KMS-11 (cell line): ENCODE measurements at regions not wholly inside any gene's neighbourhood (a gene's known extent, or its start where the extent isn't known, plus 50 kb on each side); places are given as distances from the start of the nearest gene placed in this dataset.

Experiments used
- H2AFZ ChIP-seq: fragments of 200-600 bp; sonication (generic); 2 replicates; pipeline ENCODE4 v1.6.1; 2016; ENCODE audit warnings: antibody characterized with exemption, mixed run types, low read depth
- H3K27ac ChIP-seq: fragments of 200-600 bp; sonication (generic); 2 replicates; pipeline ENCODE4 v1.6.1; 2016; ENCODE audit warnings: mild to moderate bottlenecking, mixed run types
- H3K27me3 ChIP-seq: fragments of 200-600 bp; sonication (generic); 2 replicates; pipeline ENCODE4 v1.6.1; 2017; ENCODE audit warnings: mild to moderate bottlenecking, low read depth, mixed run types, moderate library complexity; ENCODE audit not compliant: insufficient read depth
- H3K36me3 ChIP-seq: fragments of 200-600 bp; sonication (generic); 2 replicates; pipeline ENCODE4 v1.6.1; 2017; ENCODE audit warnings: mild to moderate bottlenecking, mixed run types; ENCODE audit not compliant: insufficient read depth
- H3K4me1 ChIP-seq: fragments of 200-600 bp; sonication (generic); 2 replicates; pipeline ENCODE4 v1.6.1; 2016; ENCODE audit warnings: mild to moderate bottlenecking, low read depth, mixed run types; ENCODE audit not compliant: poor library complexity, severe bottlenecking
- H3K4me2 ChIP-seq: fragments of 200-600 bp; sonication (generic); 2 replicates; pipeline ENCODE4 v1.7.0; 2016; ENCODE audit warnings: mild to moderate bottlenecking, mixed run types
- H3K4me3 ChIP-seq: fragments of 200-600 bp; sonication (generic); IDR thresholded peaks from 2 replicates; pipeline ENCODE4 v1.6.1; 2017; ENCODE audit warnings: low read depth, low read length, mixed read lengths; ENCODE audit not compliant: insufficient read depth
- H3K79me2 ChIP-seq: fragments of 200-600 bp; sonication (generic); 2 replicates; pipeline ENCODE4 v1.6.1; 2016; ENCODE audit warnings: low read depth, mixed run types; ENCODE audit not compliant: insufficient read depth
- H3K9ac ChIP-seq: fragments of 200-600 bp; sonication (generic); 2 replicates; pipeline ENCODE4 v1.6.1; 2016; ENCODE audit warnings: mild to moderate bottlenecking, mixed run types
- H4K20me1 ChIP-seq: fragments of 200-600 bp; sonication (generic); 2 replicates; pipeline ENCODE4 v1.6.1; 2016; ENCODE audit warnings: mild to moderate bottlenecking, mixed run types; ENCODE audit not compliant: insufficient read depth
- TF ChIP-seq, protein P1 (sequence below): fragments of 200-600 bp; sonication (generic); conservative IDR thresholded peaks from 2 replicates; pipeline ENCODE4 v1.6.1; 2017; ENCODE audit warnings: low read depth, mild to moderate bottlenecking, antibody characterized with exemption, low read length, moderate library complexity, mixed read lengths

- Histone ChIP-seq H3K4me3 (no peak overlapping the region), H3K79me2 (no peaks in the 10 kb centered on the region), H3K4me1 (no peaks in the 10 kb centered on the region), H3K27me3 (no peaks in the 10 kb centered on the region), H2AFZ (no peak overlapping the region), H3K36me3 (no peaks in the 10 kb centered on the region), H4K20me1 (no peaks in the 10 kb centered on the region), H3K9ac (no peak overlapping the region), H3K4me2 (no peak overlapping the region), H3K27ac (no peak overlapping the region)
- TF ChIP-seq, protein P1, sequence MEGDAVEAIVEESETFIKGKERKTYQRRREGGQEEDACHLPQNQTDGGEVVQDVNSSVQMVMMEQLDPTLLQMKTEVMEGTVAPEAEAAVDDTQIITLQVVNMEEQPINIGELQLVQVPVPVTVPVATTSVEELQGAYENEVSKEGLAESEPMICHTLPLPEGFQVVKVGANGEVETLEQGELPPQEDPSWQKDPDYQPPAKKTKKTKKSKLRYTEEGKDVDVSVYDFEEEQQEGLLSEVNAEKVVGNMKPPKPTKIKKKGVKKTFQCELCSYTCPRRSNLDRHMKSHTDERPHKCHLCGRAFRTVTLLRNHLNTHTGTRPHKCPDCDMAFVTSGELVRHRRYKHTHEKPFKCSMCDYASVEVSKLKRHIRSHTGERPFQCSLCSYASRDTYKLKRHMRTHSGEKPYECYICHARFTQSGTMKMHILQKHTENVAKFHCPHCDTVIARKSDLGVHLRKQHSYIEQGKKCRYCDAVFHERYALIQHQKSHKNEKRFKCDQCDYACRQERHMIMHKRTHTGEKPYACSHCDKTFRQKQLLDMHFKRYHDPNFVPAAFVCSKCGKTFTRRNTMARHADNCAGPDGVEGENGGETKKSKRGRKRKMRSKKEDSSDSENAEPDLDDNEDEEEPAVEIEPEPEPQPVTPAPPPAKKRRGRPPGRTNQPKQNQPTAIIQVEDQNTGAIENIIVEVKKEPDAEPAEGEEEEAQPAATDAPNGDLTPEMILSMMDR, result no peak
These were observed 148.3 kb upstream of the GRIN2B start for GRCh38 chr12:14129611-14130195.

- H3K4me2 ChIP-seq, result no peak overlapping the region
- H2AFZ ChIP-seq, result no peak overlapping the region
- H3K36me3 ChIP-seq, result no peaks in the 10 kb centered on the region
- H3K79me2 ChIP-seq, result no peaks in the 10 kb centered on the region
- H3K27me3 ChIP-seq, result no peaks in the 10 kb centered on the region
- H3K9ac ChIP-seq, result no peak overlapping the region
- H3K4me3 ChIP-seq, result no peak overlapping the region
- TF ChIP-seq, protein P1, result no peak
- H3K27ac ChIP-seq, result no peak overlapping the region
- H4K20me1 ChIP-seq, result no peaks in the 10 kb centered on the region
- no peaks in the 10 kb centered on the region for H3K4me1 ChIP-seq
These were observed 154.6 kb upstream of the GRIN2B start for GRCh38 chr12:14135996-14136395.

- TF ChIP-seq, protein P1, result no peak
- Histone ChIP-seq H3K4me2 (no peak overlapping the region), H3K79me2 (no peaks in the 10 kb centered on the region), H3K4me3 (no peak overlapping the region), H3K36me3 (no peaks in the 10 kb centered on the region), H3K27ac (no peak overlapping the region), H3K4me1 (no peaks in the 10 kb centered on the region), H3K9ac (no peak overlapping the region), H3K27me3 (no peaks in the 10 kb centered on the region), H2AFZ (no peak overlapping the region), H4K20me1 (no peaks in the 10 kb centered on the region)
These were observed 157.1 kb upstream of the GRIN2B start for GRCh38 chr12:14138495-14138894.

- TF ChIP-seq, protein P1, result no peak
- Histone ChIP-seq H4K20me1 (no peaks in the 10 kb centered on the region), H2AFZ (no peak overlapping the region), H3K79me2 (no peaks in the 10 kb centered on the region), H3K4me2 (no peak overlapping the region), H3K27ac (no peak overlapping the region), H3K36me3 (no peaks in the 10 kb centered on the region), H3K4me1 (no peaks in the 10 kb centered on the region), H3K27me3 (no peaks in the 10 kb centered on the region), H3K9ac (no peak overlapping the region), H3K4me3 (no peak overlapping the region)
These were observed 167.3 kb upstream of the GRIN2B start for GRCh38 chr12:14148489-14149270.
